SK-N-SH (cell line): ENCODE measurements at regions not wholly inside any gene's neighbourhood (a gene's known extent, or its start where the extent isn't known, plus 50 kb on each side); places are given as distances from the start of the nearest gene placed in this dataset.

Source experiments
- JUND ChIP-seq: IDR thresholded peaks from 2 replicates; pipeline ENCODE4 v1.4.0; 2012
- MXI1 ChIP-seq: IDR thresholded peaks from 2 replicates; pipeline ENCODE4 v1.6.1; 2012; ENCODE audit warnings: mild to moderate bottlenecking, low read depth, low read length, improper control_type of control experiment
- POLR2AphosphoS5 ChIP-seq: IDR thresholded peaks from 2 replicates; pipeline ENCODE4 v1.6.1; 2012; ENCODE audit warnings: low read depth, low read length
- RAD21 ChIP-seq: IDR thresholded peaks from 2 replicates; pipeline ENCODE4 v1.6.1; 2012; ENCODE audit warnings: mild to moderate bottlenecking, low read length
- RFX5 ChIP-seq: IDR thresholded peaks from 2 replicates; pipeline ENCODE4 v1.6.1; 2012; ENCODE audit warnings: mild to moderate bottlenecking, improper control_type of control experiment, low read length
- SMC3 ChIP-seq: IDR thresholded peaks from 2 replicates; pipeline ENCODE4 v1.6.1; 2012; ENCODE audit warnings: low read depth, low read length, improper control_type of control experiment
- TAF1 ChIP-seq: IDR thresholded peaks from 2 replicates; pipeline ENCODE4 v1.6.1; 2012; ENCODE audit warnings: low read depth, mild to moderate bottlenecking, low read length, moderate library complexity, borderline replicate concordance
- TF ChIP-seq, protein P1 (sequence below): fragments of 200-600 bp; sonication (generic); IDR thresholded peaks from 2 replicates; pipeline ENCODE4 v1.6.1; 2017; ENCODE audit warnings: antibody characterized with exemption, mild to moderate bottlenecking, moderate library complexity
- TF ChIP-seq, protein P2 (sequence below): fragments of 150-350 bp; IDR thresholded peaks from 2 replicates; pipeline ENCODE4 v1.6.1; 2017; ENCODE audit warnings: antibody characterized with exemption, low read length, low read depth, borderline replicate concordance
- TF ChIP-seq, protein P3 (sequence below): IDR thresholded peaks from 2 replicates; pipeline ENCODE4 v1.4.0; 2012; ENCODE audit warnings: low read depth
- TF ChIP-seq, protein P4 (sequence below): IDR thresholded peaks from 2 replicates; pipeline ENCODE4 v1.6.1; 2012; ENCODE audit warnings: mild to moderate bottlenecking, low read depth, low read length, moderate library complexity

DNA sequence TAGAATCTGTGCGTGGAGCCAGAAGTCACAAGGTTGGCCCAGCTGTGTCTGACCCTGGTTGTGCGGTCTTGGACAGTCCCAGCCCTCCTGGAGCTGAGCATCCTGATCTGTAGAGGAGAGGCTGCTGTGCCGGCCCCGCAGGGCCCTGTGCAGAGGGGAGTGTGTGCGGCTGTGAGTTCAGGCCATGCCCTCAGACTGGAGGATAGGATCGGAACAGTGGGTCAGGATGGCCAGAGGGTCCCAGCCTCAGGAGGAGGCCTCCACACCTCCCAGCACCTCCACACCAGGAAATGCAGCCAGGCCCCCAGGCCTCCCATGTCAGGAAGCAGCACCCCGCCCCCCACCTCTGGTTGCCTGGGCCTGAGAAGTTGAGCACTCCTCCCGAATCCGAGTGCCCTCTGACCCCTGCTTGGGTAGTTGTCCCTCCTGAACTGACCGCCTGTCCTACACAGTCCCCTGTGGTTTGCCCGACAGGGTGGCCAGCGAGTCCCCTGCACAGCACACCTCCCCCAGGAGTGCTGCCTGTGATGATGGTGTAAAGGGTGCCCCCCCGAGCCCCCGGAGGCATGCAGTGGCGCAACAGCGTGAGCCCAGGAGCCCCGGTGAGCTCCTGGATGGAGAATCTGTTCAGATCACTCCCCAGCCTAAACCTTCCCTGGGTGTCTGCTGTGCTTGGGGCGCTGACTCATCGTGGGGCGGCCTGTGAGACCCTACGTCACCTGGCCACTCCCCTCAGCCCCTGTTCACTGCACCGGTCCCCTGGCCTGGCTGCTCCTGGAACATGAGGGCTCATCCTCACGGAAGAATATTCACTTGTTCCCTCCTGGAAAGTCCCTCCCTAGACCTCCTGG is 285.2 kb downstream of the SEC14L1 start:
- TF ChIP-seq TAF1 (no peak), JUND (peak; percentile 69), POLR2AphosphoS5 (peak; percentile 25; the same call in 1 of the 2 replicates), RFX5 (no peak), RAD21 (no peak), SMC3 (no peak), MXI1 (no peak)
- TF ChIP-seq, protein P1, sequence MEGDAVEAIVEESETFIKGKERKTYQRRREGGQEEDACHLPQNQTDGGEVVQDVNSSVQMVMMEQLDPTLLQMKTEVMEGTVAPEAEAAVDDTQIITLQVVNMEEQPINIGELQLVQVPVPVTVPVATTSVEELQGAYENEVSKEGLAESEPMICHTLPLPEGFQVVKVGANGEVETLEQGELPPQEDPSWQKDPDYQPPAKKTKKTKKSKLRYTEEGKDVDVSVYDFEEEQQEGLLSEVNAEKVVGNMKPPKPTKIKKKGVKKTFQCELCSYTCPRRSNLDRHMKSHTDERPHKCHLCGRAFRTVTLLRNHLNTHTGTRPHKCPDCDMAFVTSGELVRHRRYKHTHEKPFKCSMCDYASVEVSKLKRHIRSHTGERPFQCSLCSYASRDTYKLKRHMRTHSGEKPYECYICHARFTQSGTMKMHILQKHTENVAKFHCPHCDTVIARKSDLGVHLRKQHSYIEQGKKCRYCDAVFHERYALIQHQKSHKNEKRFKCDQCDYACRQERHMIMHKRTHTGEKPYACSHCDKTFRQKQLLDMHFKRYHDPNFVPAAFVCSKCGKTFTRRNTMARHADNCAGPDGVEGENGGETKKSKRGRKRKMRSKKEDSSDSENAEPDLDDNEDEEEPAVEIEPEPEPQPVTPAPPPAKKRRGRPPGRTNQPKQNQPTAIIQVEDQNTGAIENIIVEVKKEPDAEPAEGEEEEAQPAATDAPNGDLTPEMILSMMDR, result no peak
- TF ChIP-seq, protein P2, sequence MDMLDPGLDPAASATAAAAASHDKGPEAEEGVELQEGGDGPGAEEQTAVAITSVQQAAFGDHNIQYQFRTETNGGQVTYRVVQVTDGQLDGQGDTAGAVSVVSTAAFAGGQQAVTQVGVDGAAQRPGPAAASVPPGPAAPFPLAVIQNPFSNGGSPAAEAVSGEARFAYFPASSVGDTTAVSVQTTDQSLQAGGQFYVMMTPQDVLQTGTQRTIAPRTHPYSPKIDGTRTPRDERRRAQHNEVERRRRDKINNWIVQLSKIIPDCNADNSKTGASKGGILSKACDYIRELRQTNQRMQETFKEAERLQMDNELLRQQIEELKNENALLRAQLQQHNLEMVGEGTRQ, result no peak
- TF ChIP-seq, protein P3, sequence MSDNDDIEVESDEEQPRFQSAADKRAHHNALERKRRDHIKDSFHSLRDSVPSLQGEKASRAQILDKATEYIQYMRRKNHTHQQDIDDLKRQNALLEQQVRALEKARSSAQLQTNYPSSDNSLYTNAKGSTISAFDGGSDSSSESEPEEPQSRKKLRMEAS, result peak; percentile 24; the same call in 1 of the 2 replicates
- TF ChIP-seq, protein P4, sequence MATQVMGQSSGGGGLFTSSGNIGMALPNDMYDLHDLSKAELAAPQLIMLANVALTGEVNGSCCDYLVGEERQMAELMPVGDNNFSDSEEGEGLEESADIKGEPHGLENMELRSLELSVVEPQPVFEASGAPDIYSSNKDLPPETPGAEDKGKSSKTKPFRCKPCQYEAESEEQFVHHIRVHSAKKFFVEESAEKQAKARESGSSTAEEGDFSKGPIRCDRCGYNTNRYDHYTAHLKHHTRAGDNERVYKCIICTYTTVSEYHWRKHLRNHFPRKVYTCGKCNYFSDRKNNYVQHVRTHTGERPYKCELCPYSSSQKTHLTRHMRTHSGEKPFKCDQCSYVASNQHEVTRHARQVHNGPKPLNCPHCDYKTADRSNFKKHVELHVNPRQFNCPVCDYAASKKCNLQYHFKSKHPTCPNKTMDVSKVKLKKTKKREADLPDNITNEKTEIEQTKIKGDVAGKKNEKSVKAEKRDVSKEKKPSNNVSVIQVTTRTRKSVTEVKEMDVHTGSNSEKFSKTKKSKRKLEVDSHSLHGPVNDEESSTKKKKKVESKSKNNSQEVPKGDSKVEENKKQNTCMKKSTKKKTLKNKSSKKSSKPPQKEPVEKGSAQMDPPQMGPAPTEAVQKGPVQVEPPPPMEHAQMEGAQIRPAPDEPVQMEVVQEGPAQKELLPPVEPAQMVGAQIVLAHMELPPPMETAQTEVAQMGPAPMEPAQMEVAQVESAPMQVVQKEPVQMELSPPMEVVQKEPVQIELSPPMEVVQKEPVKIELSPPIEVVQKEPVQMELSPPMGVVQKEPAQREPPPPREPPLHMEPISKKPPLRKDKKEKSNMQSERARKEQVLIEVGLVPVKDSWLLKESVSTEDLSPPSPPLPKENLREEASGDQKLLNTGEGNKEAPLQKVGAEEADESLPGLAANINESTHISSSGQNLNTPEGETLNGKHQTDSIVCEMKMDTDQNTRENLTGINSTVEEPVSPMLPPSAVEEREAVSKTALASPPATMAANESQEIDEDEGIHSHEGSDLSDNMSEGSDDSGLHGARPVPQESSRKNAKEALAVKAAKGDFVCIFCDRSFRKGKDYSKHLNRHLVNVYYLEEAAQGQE, result no peak
